ENCODE measurements at regions not wholly inside any gene's neighbourhood (a gene's known extent, or its start where the extent isn't known, plus 50 kb on each side); places are given as distances from the start of the nearest gene placed in this dataset.

GRCh38 chr12:83408851-83409250 lies 722.1 kb downstream of the TMTC2 start:
- H3K27me3 ChIP-seq (ENCODE audit: control insufficient read depth in 1 of 2, insufficient read depth in 2 of 2, low read length in 2 of 2): no peaks in the 10 kb centered on the region
- H3K36me3 ChIP-seq (ENCODE audit: control insufficient read depth in 2 of 2, insufficient read depth in 2 of 2, low read length in 2 of 2): no peaks in the 10 kb centered on the region
- H3K27ac ChIP-seq (ENCODE audit: low read length): no peak overlapping the region
- H3K9me3 ChIP-seq (ENCODE audit: control insufficient read depth in 2 of 2, low read length in 2 of 2): no peaks in the 10 kb centered on the region
- H3K9ac ChIP-seq (ENCODE audit: low read length in 2 of 2): no peak overlapping the region
- no peak overlapping the region for H3K4me3 ChIP-seq (ENCODE audit: low read length in 2 of 2)
- no peaks in the 10 kb centered on the region for H3K4me1 ChIP-seq (ENCODE audit: control insufficient read depth, insufficient read depth, low read length)

- Histone ChIP-seq H3K36me3 (ENCODE audit: control insufficient read depth in 2 of 2, insufficient read depth in 2 of 2, low read length in 2 of 2) (no peaks in the 10 kb centered on the region), H3K27ac (ENCODE audit: low read length) (no peak overlapping the region), H3K9me3 (ENCODE audit: control insufficient read depth in 2 of 2, low read length in 2 of 2) (no peaks in the 10 kb centered on the region), H3K27me3 (ENCODE audit: control insufficient read depth in 1 of 2, insufficient read depth in 2 of 2, low read length in 2 of 2) (no peaks in the 10 kb centered on the region), H3K4me1 (ENCODE audit: control insufficient read depth, insufficient read depth, low read length) (no peaks in the 10 kb centered on the region), H3K9ac (ENCODE audit: low read length in 2 of 2) (no peak overlapping the region), H3K4me3 (ENCODE audit: low read length in 2 of 2) (no peak overlapping the region)
Measured at GRCh38 chr12:83408146-83408545, 721.4 kb downstream of the TMTC2 start.

GRCh38 chr12:83404521-83404920 lies 717.8 kb downstream of the TMTC2 start:
- Histone ChIP-seq H3K4me1 (ENCODE audit: control insufficient read depth, insufficient read depth, low read length) (no peaks in the 10 kb centered on the region), H3K27me3 (ENCODE audit: control insufficient read depth in 1 of 2, insufficient read depth in 2 of 2, low read length in 2 of 2) (no peaks in the 10 kb centered on the region), H3K27ac (ENCODE audit: low read length) (no peak overlapping the region), H3K9me3 (ENCODE audit: control insufficient read depth in 2 of 2, low read length in 2 of 2) (no peaks in the 10 kb centered on the region), H3K4me3 (ENCODE audit: low read length in 2 of 2) (no peak overlapping the region), H3K9ac (ENCODE audit: low read length in 2 of 2) (no peak overlapping the region), H3K36me3 (ENCODE audit: control insufficient read depth in 2 of 2, insufficient read depth in 2 of 2, low read length in 2 of 2) (no peaks in the 10 kb centered on the region)

- no peaks in the 10 kb centered on the region for H3K4me1 ChIP-seq (ENCODE audit: control insufficient read depth, insufficient read depth, low read length)
- H3K27me3 ChIP-seq (ENCODE audit: control insufficient read depth in 1 of 2, insufficient read depth in 2 of 2, low read length in 2 of 2): no peaks in the 10 kb centered on the region
- no peak overlapping the region for H3K9ac ChIP-seq (ENCODE audit: low read length in 2 of 2)
- H3K27ac ChIP-seq (ENCODE audit: low read length): no peak overlapping the region
- H3K4me3 ChIP-seq (ENCODE audit: low read length in 2 of 2): no peak overlapping the region
- no peaks in the 10 kb centered on the region for H3K36me3 ChIP-seq (ENCODE audit: control insufficient read depth in 2 of 2, insufficient read depth in 2 of 2, low read length in 2 of 2)
- no peaks in the 10 kb centered on the region for H3K9me3 ChIP-seq (ENCODE audit: control insufficient read depth in 2 of 2, low read length in 2 of 2)
Measured at GRCh38 chr12:83390186-83390585, 703.5 kb downstream of the TMTC2 start.

- no peaks in the 10 kb centered on the region for H3K4me1 ChIP-seq (ENCODE audit: control insufficient read depth, insufficient read depth, low read length)
- H3K27ac ChIP-seq (ENCODE audit: low read length): no peak overlapping the region
- H3K27me3 ChIP-seq (ENCODE audit: control insufficient read depth in 1 of 2, insufficient read depth in 2 of 2, low read length in 2 of 2): no peaks in the 10 kb centered on the region
- H3K4me3 ChIP-seq (ENCODE audit: low read length in 2 of 2): no peak overlapping the region
- no peaks in the 10 kb centered on the region for H3K36me3 ChIP-seq (ENCODE audit: control insufficient read depth in 2 of 2, insufficient read depth in 2 of 2, low read length in 2 of 2)
- no peaks in the 10 kb centered on the region for H3K9me3 ChIP-seq (ENCODE audit: control insufficient read depth in 2 of 2, low read length in 2 of 2)
- H3K9ac ChIP-seq (ENCODE audit: low read length in 2 of 2): no peak overlapping the region
Measured at GRCh38 chr12:83389237-83389996, 702.7 kb downstream of the TMTC2 start.

GRCh38 chr12:83388551-83388950 lies 701.8 kb downstream of the TMTC2 start:
- H3K27ac ChIP-seq (ENCODE audit: low read length): no peak overlapping the region
- H3K9ac ChIP-seq (ENCODE audit: low read length in 2 of 2): no peak overlapping the region
- H3K36me3 ChIP-seq (ENCODE audit: control insufficient read depth in 2 of 2, insufficient read depth in 2 of 2, low read length in 2 of 2): no peaks in the 10 kb centered on the region
- no peaks in the 10 kb centered on the region for H3K4me1 ChIP-seq (ENCODE audit: control insufficient read depth, insufficient read depth, low read length)
- H3K4me3 ChIP-seq (ENCODE audit: low read length in 2 of 2): no peak overlapping the region
- H3K9me3 ChIP-seq (ENCODE audit: control insufficient read depth in 2 of 2, low read length in 2 of 2): no peaks in the 10 kb centered on the region
- no peaks in the 10 kb centered on the region for H3K27me3 ChIP-seq (ENCODE audit: control insufficient read depth in 1 of 2, insufficient read depth in 2 of 2, low read length in 2 of 2)

- no peaks in the 10 kb centered on the region for H3K9me3 ChIP-seq (ENCODE audit: control insufficient read depth in 2 of 2, low read length in 2 of 2)
- H3K27ac ChIP-seq (ENCODE audit: low read length): no peak overlapping the region
- no peak overlapping the region for H3K4me3 ChIP-seq (ENCODE audit: low read length in 2 of 2)
- H3K9ac ChIP-seq (ENCODE audit: low read length in 2 of 2): no peak overlapping the region
- no peaks in the 10 kb centered on the region for H3K36me3 ChIP-seq (ENCODE audit: control insufficient read depth in 2 of 2, insufficient read depth in 2 of 2, low read length in 2 of 2)
- no peaks in the 10 kb centered on the region for H3K27me3 ChIP-seq (ENCODE audit: control insufficient read depth in 1 of 2, insufficient read depth in 2 of 2, low read length in 2 of 2)
- no peaks in the 10 kb centered on the region for H3K4me1 ChIP-seq (ENCODE audit: control insufficient read depth, insufficient read depth, low read length)
Measured at GRCh38 chr12:83386527-83387264, 700.0 kb downstream of the TMTC2 start.

GRCh38 chr12:83378186-83378727 lies 691.6 kb downstream of the TMTC2 start:
- H3K27ac ChIP-seq (ENCODE audit: low read length): no peak overlapping the region
- H3K4me1 ChIP-seq (ENCODE audit: control insufficient read depth, insufficient read depth, low read length): no peaks in the 10 kb centered on the region
- H3K9ac ChIP-seq (ENCODE audit: low read length in 2 of 2): no peak overlapping the region
- no peak overlapping the region for H3K4me3 ChIP-seq (ENCODE audit: low read length in 2 of 2)
- no peaks in the 10 kb centered on the region for H3K27me3 ChIP-seq (ENCODE audit: control insufficient read depth in 1 of 2, insufficient read depth in 2 of 2, low read length in 2 of 2)
- H3K36me3 ChIP-seq (ENCODE audit: control insufficient read depth in 2 of 2, insufficient read depth in 2 of 2, low read length in 2 of 2): no peaks in the 10 kb centered on the region
- no peaks in the 10 kb centered on the region for H3K9me3 ChIP-seq (ENCODE audit: control insufficient read depth in 2 of 2, low read length in 2 of 2)

GRCh38 chr12:83365317-83365716 lies 678.6 kb downstream of the TMTC2 start:
- H3K36me3 ChIP-seq (ENCODE audit: control insufficient read depth in 2 of 2, insufficient read depth in 2 of 2, low read length in 2 of 2): no peaks in the 10 kb centered on the region
- H3K4me3 ChIP-seq (ENCODE audit: low read length in 2 of 2): no peak overlapping the region
- no peaks in the 10 kb centered on the region for H3K4me1 ChIP-seq (ENCODE audit: control insufficient read depth, insufficient read depth, low read length)
- H3K27me3 ChIP-seq (ENCODE audit: control insufficient read depth in 1 of 2, insufficient read depth in 2 of 2, low read length in 2 of 2): no peaks in the 10 kb centered on the region
- H3K9ac ChIP-seq (ENCODE audit: low read length in 2 of 2): no peak overlapping the region
- H3K27ac ChIP-seq (ENCODE audit: low read length): no peak overlapping the region
- no peaks in the 10 kb centered on the region for H3K9me3 ChIP-seq (ENCODE audit: control insufficient read depth in 2 of 2, low read length in 2 of 2)

GRCh38 chr12:83361475-83361874 lies 674.8 kb downstream of the TMTC2 start:
- H3K27ac ChIP-seq (ENCODE audit: low read length): no peak overlapping the region
- no peaks in the 10 kb centered on the region for H3K4me1 ChIP-seq (ENCODE audit: control insufficient read depth, insufficient read depth, low read length)
- H3K4me3 ChIP-seq (ENCODE audit: low read length in 2 of 2): no peak overlapping the region
- no peaks in the 10 kb centered on the region for H3K36me3 ChIP-seq (ENCODE audit: control insufficient read depth in 2 of 2, insufficient read depth in 2 of 2, low read length in 2 of 2)
- no peaks in the 10 kb centered on the region for H3K9me3 ChIP-seq (ENCODE audit: control insufficient read depth in 2 of 2, low read length in 2 of 2)
- no peak overlapping the region for H3K9ac ChIP-seq (ENCODE audit: low read length in 2 of 2)
- H3K27me3 ChIP-seq (ENCODE audit: control insufficient read depth in 1 of 2, insufficient read depth in 2 of 2, low read length in 2 of 2): no peaks in the 10 kb centered on the region

- Histone ChIP-seq H3K4me3 (ENCODE audit: low read length in 2 of 2) (no peak overlapping the region), H3K27ac (ENCODE audit: low read length) (no peak overlapping the region), H3K9me3 (ENCODE audit: control insufficient read depth in 2 of 2, low read length in 2 of 2) (no peaks in the 10 kb centered on the region), H3K4me1 (ENCODE audit: control insufficient read depth, insufficient read depth, low read length) (no peaks in the 10 kb centered on the region), H3K9ac (ENCODE audit: low read length in 2 of 2) (no peak overlapping the region), H3K36me3 (ENCODE audit: control insufficient read depth in 2 of 2, insufficient read depth in 2 of 2, low read length in 2 of 2) (no peaks in the 10 kb centered on the region), H3K27me3 (ENCODE audit: control insufficient read depth in 1 of 2, insufficient read depth in 2 of 2, low read length in 2 of 2) (no peaks in the 10 kb centered on the region)
Measured at GRCh38 chr12:83361071-83361470, 674.4 kb downstream of the TMTC2 start.

All from stomach smooth muscle (tissue), 2 donors.